IMR-90 (cell line): ENCODE measurements at regions not wholly inside any gene's neighbourhood (a gene's known extent, or its start where the extent isn't known, plus 50 kb on each side); places are given as distances from the start of the nearest gene placed in this dataset.
"Not testable (repeated sequence)": the region's sequence is repeated elsewhere in the genome, so short reads cannot be mapped to it uniquely, and the experiment has no call there.

Experiments
- ATAC-seq: fragments of 200-7000 bp; cut with Tn5 transposase; 2 replicates; pipeline ENCODE4 v1.9.1; 2020; ENCODE audit warnings: low read depth, mild to moderate bottlenecking, moderate library complexity
- BruUV-seq: library from RNA; stranded (reverse); fragments of 400-500 nt; replicated peaks from 2 replicates; lab custom pipeline; 2021; lab: Mats Ljungman, UMichigan
- CTCF ChIA-PET: fragments of 300-600 bp; formaldehyde crosslinking; extraction: SDS; loops from one replicate; lab custom pipeline; 2021; ENCODE audit warnings: antibody characterized with exemption; lab: Yijun Ruan, JAX
- POLR2A ChIA-PET: fragments of 300-600 bp; sonication (Branson Sonifier 250); formaldehyde crosslinking; loops from one replicate; lab custom pipeline; 2022; ENCODE audit warnings: antibody characterized with exemption; ENCODE audit not compliant: unreplicated experiment; lab: Charles Lee
- DNase-seq: peaks from one replicate; pipeline ENCODE4 v3.0.0; 2013
- H2AFZ ChIP-seq: replicated peaks from 2 replicates; pipeline ENCODE3; 2013; ENCODE audit warnings: low read length, mild to moderate bottlenecking; ENCODE audit not compliant: poor library complexity
- H2AK5ac ChIP-seq: 2 replicates; pipeline ENCODE4 v1.6.1; 2013; ENCODE audit warnings: low read depth, low read length, inconsistent platforms
- H2AK9ac ChIP-seq: replicated peaks from 2 replicates; pipeline ENCODE3; 2013; ENCODE audit warnings: mild to moderate bottlenecking, low read depth, low read length, moderate library complexity; ENCODE audit not compliant: poor library complexity
- H2BK120ac ChIP-seq: 2 replicates; pipeline ENCODE4 v1.6.1; 2013; ENCODE audit warnings: low read depth, low read length, inconsistent platforms
- H2BK15ac ChIP-seq: 3 replicates; pipeline ENCODE4 v1.6.1; 2013; ENCODE audit warnings: low read depth, low read length, inconsistent platforms
- H2BK20ac ChIP-seq: 2 replicates; pipeline ENCODE4 v1.6.1; 2013; ENCODE audit warnings: low read depth, mild to moderate bottlenecking, inconsistent platforms, low read length, moderate library complexity
- H2BK5ac ChIP-seq: 2 replicates; pipeline ENCODE4 v1.6.1; 2013; ENCODE audit warnings: mild to moderate bottlenecking, low read depth, low read length, inconsistent platforms; ENCODE audit not compliant: poor library complexity, severe bottlenecking
- H3K14ac ChIP-seq: replicated peaks from 2 replicates; pipeline ENCODE4 v1.6.1; 2013; ENCODE audit warnings: low read depth, low read length, inconsistent platforms
- H3K18ac ChIP-seq: 2 replicates; pipeline ENCODE4 v1.6.1; 2013; ENCODE audit warnings: low read depth, low read length, control low read depth
- H3K23ac ChIP-seq: 2 replicates; pipeline ENCODE4 v1.6.1; 2013; ENCODE audit warnings: low read depth, low read length, inconsistent platforms
- H3K27ac ChIP-seq: 2 replicates; pipeline ENCODE4 v1.5.1; 2013; ENCODE audit warnings: mild to moderate bottlenecking, control low read depth, low read length; ENCODE audit not compliant: insufficient read depth
- H3K27me3 ChIP-seq: 2 replicates; pipeline ENCODE4 v1.6.1; 2013; ENCODE audit warnings: low read length; ENCODE audit not compliant: control insufficient read depth, insufficient read depth
- H3K36me3 ChIP-seq: 2 replicates; pipeline ENCODE4 v1.6.1; 2013; ENCODE audit warnings: low read length, mixed read lengths; ENCODE audit not compliant: control insufficient read depth, insufficient read depth
- H3K4ac ChIP-seq: 2 replicates; pipeline ENCODE4 v1.6.1; 2013; ENCODE audit warnings: low read depth, low read length, inconsistent platforms
- H3K4me1 ChIP-seq: 2 replicates; pipeline ENCODE4 v1.6.1; 2013; ENCODE audit warnings: low read length, mixed read lengths; ENCODE audit not compliant: control insufficient read depth, insufficient read depth
- H3K4me2 ChIP-seq: 2 replicates; pipeline ENCODE4 v1.6.1; 2013; ENCODE audit warnings: low read depth, mild to moderate bottlenecking, control low read depth, low read length, moderate library complexity
- H3K4me3 ChIP-seq: 2 replicates; pipeline ENCODE4 v1.5.1; 2013; ENCODE audit warnings: low read depth, mild to moderate bottlenecking, control low read depth, low read length, moderate library complexity; ENCODE audit not compliant: insufficient read depth
- H3K56ac ChIP-seq: 2 replicates; pipeline ENCODE4 v1.6.1; 2013; ENCODE audit warnings: low read length, inconsistent platforms; ENCODE audit not compliant: insufficient read depth; ENCODE audit errors: extremely low read depth
- H3K79me1 ChIP-seq, 2 experiments: 2 replicates each; pipeline ENCODE4 v1.6.1; 2013; ENCODE audit warnings: low read length in 2 of 2, inconsistent platforms in 1 of 2, low read depth in 1 of 2
- H3K9ac ChIP-seq: 2 replicates; pipeline ENCODE4 v1.6.1; 2013; ENCODE audit warnings: low read depth, low read length, control low read depth
- H3K9me1 ChIP-seq: 2 replicates; pipeline ENCODE4 v1.6.1; 2013; ENCODE audit warnings: low read length, inconsistent platforms; ENCODE audit not compliant: insufficient read depth
- H3K9me3 ChIP-seq: 2 replicates; pipeline ENCODE4 v1.6.1; 2013; ENCODE audit warnings: low read length; ENCODE audit not compliant: control insufficient read depth, insufficient read depth
- H4K20me1 ChIP-seq: 2 replicates; pipeline ENCODE4 v1.6.1; 2013; ENCODE audit warnings: low read length, inconsistent platforms; ENCODE audit not compliant: insufficient read depth
- H4K5ac ChIP-seq: 2 replicates; pipeline ENCODE4 v1.6.1; 2013; ENCODE audit warnings: mild to moderate bottlenecking, low read depth, low read length, control low read depth
- H4K8ac ChIP-seq, 2 experiments: 2 replicates each; pipeline ENCODE4 v1.6.1; 2013; ENCODE audit warnings: low read depth in 2 of 2, low read length in 2 of 2, control low read depth in 1 of 2, inconsistent platforms in 1 of 2
- H4K91ac ChIP-seq: 2 replicates; pipeline ENCODE4 v1.6.1; 2013; ENCODE audit warnings: low read depth, low read length, inconsistent platforms; ENCODE audit not compliant: insufficient read depth
- WGBS, 2 experiments: methylation state at CpG; one replicate each; pipeline versions ENCODE4 v1.1.5 to v1.1.7; 2013; ENCODE audit warnings: missing lambda C conversion rate in 2 of 2; ENCODE audit not compliant: insufficient read length in 1 of 2; ENCODE audit errors: extremely low coverage in 2 of 2; 5-methylcytosine and 5-hydroxymethylcytosine counted together
- dilution Hi-C: fragments of 300-500 bp; cut with HindIII; formaldehyde crosslinking; loops from one replicate; pipeline ENCODE4 v1.14.3; 2018; ENCODE audit warnings: low sequenced_read_pairs; ENCODE audit not compliant: unreplicated experiment
- in situ Hi-C: fragments of 300-500 bp; cut with MboI; formaldehyde crosslinking; loops from 3 replicates; pipeline ENCODE4 v1.14.3; 2019; ENCODE audit warnings: low sequenced_read_pairs, inconsistent platforms, mixed read lengths
- intact Hi-C: fragments of 100-400 bp; cut with micrococcal nuclease; formaldehyde crosslinking; loops from 2 replicates; pipeline ENCODE4 v1.10.0; 2022

DNA sequence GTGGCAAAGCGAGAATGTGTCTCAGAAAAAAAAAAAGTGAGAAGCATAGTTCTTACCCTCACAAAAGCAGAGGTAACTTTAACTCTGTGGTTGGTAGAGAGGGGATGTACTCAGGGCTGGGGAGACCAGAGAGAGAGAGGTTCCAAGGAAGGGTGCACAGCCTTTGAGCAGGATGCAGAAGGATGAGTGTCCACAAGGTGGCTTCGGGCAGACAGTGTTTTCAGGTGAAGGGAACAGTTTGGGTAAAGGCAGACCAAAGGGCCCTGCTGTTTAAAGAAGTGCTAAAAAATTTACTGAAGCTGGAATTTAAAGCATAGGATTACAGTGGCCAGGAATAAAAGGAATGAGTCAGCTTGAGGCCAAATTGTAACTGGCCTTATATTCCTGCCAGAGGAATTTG, 2240.6 kb downstream of the EPHA3 start:
- H3K4me1 ChIP-seq, H4K91ac ChIP-seq, H3K18ac ChIP-seq, H2BK120ac ChIP-seq, intact Hi-C loops, H2BK15ac ChIP-seq, H3K79me1 ChIP-seq, H3K27me3 ChIP-seq, H2BK5ac ChIP-seq, H3K23ac ChIP-seq, H3K4me3 ChIP-seq, BruUV-seq, H3K14ac ChIP-seq, H3K9me3 ChIP-seq, H3K36me3 ChIP-seq, POLR2A ChIA-PET, H3K4me2 ChIP-seq, H4K5ac ChIP-seq, H3K9ac ChIP-seq, H2BK20ac ChIP-seq, H2AK9ac ChIP-seq, H4K20me1 ChIP-seq, H3K27ac ChIP-seq, dilution Hi-C loops, H4K8ac ChIP-seq, H3K56ac ChIP-seq, in situ Hi-C loops, H2AK5ac ChIP-seq, CTCF ChIA-PET, H3K9me1 ChIP-seq, H2AFZ ChIP-seq, ATAC-seq, DNase-seq, H3K4ac ChIP-seq: not testable (repeated sequence)
- no CpG with 5 or more reads among the region's 2 CpGs for WGBS, 2 experiments

DNA sequence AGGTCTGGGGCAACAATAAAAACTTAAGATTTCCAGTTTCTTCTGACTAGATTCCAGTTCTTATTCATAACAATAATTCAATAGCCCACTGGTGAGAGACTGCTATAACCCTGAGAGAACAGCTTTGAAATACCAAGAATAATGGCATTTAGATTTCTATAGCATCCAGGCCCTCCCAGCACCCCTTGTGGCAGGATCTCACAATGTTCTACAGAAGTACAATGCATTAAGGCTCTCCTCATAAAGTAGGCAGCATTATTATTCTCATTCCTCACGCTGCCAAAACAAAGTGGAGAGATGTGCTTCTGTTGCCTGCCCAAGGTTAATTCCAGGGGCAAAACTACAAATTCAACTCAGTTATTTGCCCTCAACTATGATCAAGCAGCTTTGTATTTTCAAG, 2241.7 kb downstream of the EPHA3 start:
- CTCF ChIA-PET, H3K23ac ChIP-seq, H4K8ac ChIP-seq, H4K5ac ChIP-seq, intact Hi-C loops, H3K56ac ChIP-seq, POLR2A ChIA-PET, H3K36me3 ChIP-seq, H4K20me1 ChIP-seq, H3K79me1 ChIP-seq, H2BK120ac ChIP-seq, BruUV-seq, H3K4ac ChIP-seq, H3K9me1 ChIP-seq, H3K4me2 ChIP-seq, H3K4me1 ChIP-seq, H3K18ac ChIP-seq, H3K27me3 ChIP-seq, H3K9me3 ChIP-seq, DNase-seq, H3K4me3 ChIP-seq, H4K91ac ChIP-seq, H2AK5ac ChIP-seq, in situ Hi-C loops, H3K27ac ChIP-seq, H2AFZ ChIP-seq, H2BK5ac ChIP-seq, H2BK15ac ChIP-seq, dilution Hi-C loops, H3K9ac ChIP-seq, H2BK20ac ChIP-seq, H3K14ac ChIP-seq, ATAC-seq, H2AK9ac ChIP-seq: not testable (repeated sequence)
- WGBS, 2 experiments = no CpG with 5 or more reads among the region's 1 CpG
